Cardiac fibroblast (primary cell): ENCODE measurements at regions not wholly inside any gene's neighbourhood (a gene's known extent, or its start where the extent isn't known, plus 50 kb on each side); places are given as distances from the start of the nearest gene placed in this dataset.
A peak's percentile ranks its signal among the peaks of the same experiment; 100 is the strongest.

Experiments used
- DNase-seq, 2 donors: peaks; one replicate each; pipeline versions ENCODE4 v3.0.0 to v3.0.0-alpha.2; 2010; ENCODE audit warnings: low read depth in 2 of 2
- H3K4me3 ChIP-seq, 2 donors: replicated peaks in 1 of 2; 1 replicate in 1 of 2; 2 replicates in 1 of 2; pipeline ENCODE4 v1.5.1; 2011; ENCODE audit warnings: low read depth in 2 of 2, low read length in 2 of 2, mild to moderate bottlenecking in 2 of 2, moderate library complexity in 1 of 2
- TF ChIP-seq, protein P1 (sequence below): IDR thresholded peaks from one replicate; pipeline ENCODE4 v1.5.1; 2011; ENCODE audit warnings: low read depth, mild to moderate bottlenecking, low read length, inconsistent platforms

DNA sequence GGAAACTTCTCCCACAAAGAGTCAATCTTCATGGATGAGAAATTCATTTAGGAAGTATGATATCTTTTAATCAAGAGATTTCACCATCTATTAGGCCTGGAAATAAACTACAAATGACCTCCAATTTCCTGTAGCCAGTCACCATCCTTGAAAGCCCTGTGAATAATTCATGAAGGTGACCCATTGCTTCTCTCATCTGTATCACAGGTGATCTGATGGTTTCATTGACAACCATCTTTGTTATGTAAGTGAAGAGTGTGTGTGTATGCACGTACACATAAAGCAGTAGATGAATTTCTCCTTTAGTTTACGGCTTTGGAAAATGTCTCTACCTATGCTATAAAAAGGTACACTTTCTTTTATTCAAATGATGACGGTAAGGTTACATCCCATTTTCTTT lies 644.1 kb upstream of the KLF4 start:
- no peak overlapping the region for H3K4me3 ChIP-seq
- TF ChIP-seq, protein P1, sequence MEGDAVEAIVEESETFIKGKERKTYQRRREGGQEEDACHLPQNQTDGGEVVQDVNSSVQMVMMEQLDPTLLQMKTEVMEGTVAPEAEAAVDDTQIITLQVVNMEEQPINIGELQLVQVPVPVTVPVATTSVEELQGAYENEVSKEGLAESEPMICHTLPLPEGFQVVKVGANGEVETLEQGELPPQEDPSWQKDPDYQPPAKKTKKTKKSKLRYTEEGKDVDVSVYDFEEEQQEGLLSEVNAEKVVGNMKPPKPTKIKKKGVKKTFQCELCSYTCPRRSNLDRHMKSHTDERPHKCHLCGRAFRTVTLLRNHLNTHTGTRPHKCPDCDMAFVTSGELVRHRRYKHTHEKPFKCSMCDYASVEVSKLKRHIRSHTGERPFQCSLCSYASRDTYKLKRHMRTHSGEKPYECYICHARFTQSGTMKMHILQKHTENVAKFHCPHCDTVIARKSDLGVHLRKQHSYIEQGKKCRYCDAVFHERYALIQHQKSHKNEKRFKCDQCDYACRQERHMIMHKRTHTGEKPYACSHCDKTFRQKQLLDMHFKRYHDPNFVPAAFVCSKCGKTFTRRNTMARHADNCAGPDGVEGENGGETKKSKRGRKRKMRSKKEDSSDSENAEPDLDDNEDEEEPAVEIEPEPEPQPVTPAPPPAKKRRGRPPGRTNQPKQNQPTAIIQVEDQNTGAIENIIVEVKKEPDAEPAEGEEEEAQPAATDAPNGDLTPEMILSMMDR: no peak
- no peak for DNase-seq

DNA sequence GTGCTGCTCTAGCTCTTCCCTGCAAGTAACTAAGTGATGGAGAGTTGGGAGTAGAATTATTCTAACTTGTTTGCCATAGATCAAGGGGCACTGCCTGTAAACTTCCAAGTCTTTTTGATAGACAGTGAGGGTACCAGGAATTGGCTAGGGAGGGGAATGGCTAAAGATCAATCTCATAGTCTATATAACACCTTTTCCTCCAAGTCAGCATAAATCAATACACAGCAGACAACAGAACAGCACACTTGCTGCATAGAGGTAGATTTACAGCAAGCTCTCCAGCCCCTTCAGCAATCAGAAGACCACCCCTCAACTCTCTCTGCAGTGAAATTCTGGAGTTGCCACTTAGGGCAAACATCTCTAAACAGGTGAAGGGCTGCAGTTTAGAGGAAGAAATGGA lies 643.5 kb upstream of the KLF4 start:
- H3K4me3 ChIP-seq: no peak overlapping the region
- TF ChIP-seq, protein P1: no peak
- no peak for DNase-seq

DNA sequence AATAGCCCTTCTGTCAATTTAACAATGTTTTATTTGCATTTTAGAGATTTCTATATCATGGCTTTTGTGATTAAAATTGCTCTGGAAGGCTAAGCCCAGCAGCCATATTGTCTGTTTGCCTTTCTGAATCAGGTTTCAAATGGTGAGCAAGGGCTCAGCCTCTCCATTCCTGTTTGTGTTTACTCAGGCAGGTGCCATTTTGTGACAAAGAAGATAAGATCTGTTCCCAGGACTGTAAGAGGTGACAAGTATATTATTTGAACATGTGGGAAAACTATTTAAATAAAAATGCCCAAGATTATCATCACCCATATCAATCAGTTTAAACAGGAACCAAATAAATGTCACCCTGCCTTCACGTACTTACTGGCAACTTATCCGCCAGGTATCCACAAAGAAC lies 641.3 kb upstream of the KLF4 start:
- no peak for DNase-seq
- H3K4me3 ChIP-seq: no peak overlapping the region
- TF ChIP-seq, protein P1: no peak

DNA sequence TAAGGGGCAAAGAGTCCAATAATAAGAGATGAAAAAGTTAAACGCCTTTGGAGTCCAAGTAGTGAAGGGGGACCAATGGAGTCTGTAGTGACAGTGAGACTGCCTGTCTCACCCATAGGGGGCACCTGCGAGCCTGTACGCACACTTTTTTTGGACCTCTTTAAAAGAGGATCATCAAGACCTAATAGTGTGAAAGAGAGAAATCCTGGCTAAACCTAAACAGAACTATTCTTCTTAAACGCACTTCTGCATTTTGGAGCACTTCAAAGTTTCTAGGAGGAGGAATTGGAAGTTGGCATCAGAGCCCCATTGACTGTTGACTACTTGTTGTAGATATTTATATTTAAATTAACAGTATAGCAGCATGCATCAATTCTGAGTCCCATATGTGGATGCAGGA lies 636.1 kb upstream of the KLF4 start:
- TF ChIP-seq, protein P1: peak; percentile 53
- no peak overlapping the region for H3K4me3 ChIP-seq
- DNase-seq: no peak

DNA sequence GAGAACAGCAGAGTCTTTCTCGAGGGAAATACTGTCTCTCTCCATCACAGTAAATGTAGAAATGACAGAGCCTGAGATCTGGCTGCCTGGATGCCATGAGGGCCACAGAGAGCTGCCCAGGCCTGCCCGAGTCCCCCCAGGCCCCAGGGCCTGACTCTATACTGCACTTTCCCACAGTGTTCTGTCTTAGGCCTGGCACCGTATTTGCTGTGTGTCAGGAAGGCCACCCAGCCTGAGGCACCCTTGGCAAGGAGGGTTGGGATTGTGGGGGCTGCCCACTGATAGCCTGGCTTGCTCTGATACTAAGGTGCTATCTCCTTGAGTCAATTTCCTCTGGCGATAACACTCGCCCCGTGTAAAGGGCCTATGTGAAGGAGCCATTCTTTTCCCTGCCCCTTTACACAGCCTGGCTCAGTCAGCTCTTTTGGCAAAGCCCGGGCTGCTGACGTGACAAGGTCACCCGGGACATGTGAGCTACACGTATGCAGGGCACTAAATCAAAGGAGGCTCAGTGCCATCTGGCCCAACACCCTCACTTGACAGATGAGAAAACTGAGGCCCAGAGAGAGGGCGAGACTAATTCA lies 630.1 kb upstream of the KLF4 start:
- no peak overlapping the region for H3K4me3 ChIP-seq
- TF ChIP-seq, protein P1: no peak
- peak in 1 of 2 donors; percentile 23 for DNase-seq

DNA sequence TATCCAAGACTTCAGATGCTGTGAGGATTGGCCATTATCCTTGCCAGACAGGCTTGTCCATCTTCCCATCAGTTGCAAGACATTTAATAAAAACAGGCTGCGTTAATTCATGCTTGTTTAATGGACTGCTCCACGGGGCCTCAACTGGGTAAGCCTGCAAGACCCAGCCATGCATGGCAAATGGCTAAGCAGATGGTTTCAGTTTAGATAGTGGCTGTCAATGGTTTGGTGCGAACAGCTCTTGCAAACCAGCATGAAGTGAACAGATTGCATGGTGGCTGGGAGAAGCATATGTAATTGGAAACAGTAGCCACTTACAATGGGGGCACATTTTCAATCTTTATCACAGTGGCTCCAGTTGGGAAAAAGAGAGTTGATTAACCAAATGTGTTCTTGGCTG lies 628.2 kb upstream of the KLF4 start:
- TF ChIP-seq, protein P1: no peak
- no peak overlapping the region for H3K4me3 ChIP-seq
- DNase-seq: peak in 1 of 2 donors; percentile 24

DNA sequence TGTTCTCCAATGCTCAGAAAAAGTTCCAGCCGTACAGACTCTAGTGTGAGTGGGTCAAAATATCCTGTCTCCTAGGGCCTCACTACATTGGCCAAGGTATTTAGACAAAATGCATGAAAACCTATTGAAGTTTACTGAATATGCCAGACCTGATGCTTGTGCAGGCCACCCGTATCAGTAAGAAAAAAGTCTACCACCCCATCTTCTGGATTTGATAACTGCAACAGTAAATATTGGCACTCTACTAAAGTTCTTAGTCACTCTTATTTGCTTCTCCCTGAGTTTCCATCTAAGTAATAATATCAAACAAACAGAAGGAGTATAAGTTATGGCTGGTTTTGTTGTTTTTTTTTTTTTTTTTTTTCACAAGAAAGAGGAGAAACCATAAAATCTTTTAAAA lies 627.7 kb upstream of the KLF4 start:
- TF ChIP-seq, protein P1: no peak
- no peak overlapping the region for H3K4me3 ChIP-seq
- no peak for DNase-seq
